RWPE2 (cell line): ENCODE measurements at regions not wholly inside any gene's neighbourhood (a gene's known extent, or its start where the extent isn't known, plus 50 kb on each side); places are given as distances from the start of the nearest gene placed in this dataset.
A peak's percentile ranks its signal among the peaks of the same experiment; 100 is the strongest.

Source experiments
- ATAC-seq: fragments of 200-7000 bp; cut with Tn5 transposase; 3 replicates; pipeline ENCODE4 v1.9.1; 2021; ENCODE audit warnings: low read depth
- DNase-seq: peaks from one replicate; pipeline ENCODE4 v3.0.0-alpha.2; 2020; ENCODE audit warnings: low spot score
- H3K27ac ChIP-seq: fragments of 450-650 bp; 2 replicates; pipeline ENCODE4 v1.5.1; 2017; ENCODE audit warnings: mild to moderate bottlenecking; ENCODE audit not compliant: poor library complexity, severe bottlenecking
- H3K27me3 ChIP-seq: fragments of 250-450 bp; sonication (Bioruptor Pico); 2 replicates; pipeline ENCODE4 v1.5.1; 2021; ENCODE audit warnings: mild to moderate bottlenecking, moderate library complexity; ENCODE audit not compliant: insufficient read depth, poor library complexity, severe bottlenecking
- H3K36me3 ChIP-seq: fragments of 250-450 bp; sonication (Bioruptor Pico); 2 replicates; pipeline ENCODE4 v1.5.1; 2020; ENCODE audit warnings: low read depth, mild to moderate bottlenecking, moderate library complexity
- H3K4me1 ChIP-seq: fragments of 250-450 bp; sonication (Bioruptor Pico); 2 replicates; pipeline ENCODE4 v1.5.1; 2021; ENCODE audit warnings: mild to moderate bottlenecking, moderate library complexity; ENCODE audit not compliant: insufficient read depth, poor library complexity, severe bottlenecking
- H3K4me3 ChIP-seq: fragments of 250-450 bp; sonication (Bioruptor Pico); 2 replicates; pipeline ENCODE4 v1.5.1; 2021; ENCODE audit warnings: mild to moderate bottlenecking, moderate library complexity; ENCODE audit not compliant: severe bottlenecking
- H3K9me3 ChIP-seq: fragments of 250-450 bp; sonication (Bioruptor Pico); 2 replicates; pipeline ENCODE4 v1.5.1; 2021; ENCODE audit warnings: mild to moderate bottlenecking, moderate library complexity; ENCODE audit not compliant: severe bottlenecking
- TF ChIP-seq, protein P1 (sequence below): fragments of 450-650 bp; IDR thresholded peaks from one replicate; pipeline ENCODE4 v1.5.1; 2017; ENCODE audit warnings: mild to moderate bottlenecking, moderate library complexity; ENCODE audit not compliant: poor library complexity, severe bottlenecking

DNA sequence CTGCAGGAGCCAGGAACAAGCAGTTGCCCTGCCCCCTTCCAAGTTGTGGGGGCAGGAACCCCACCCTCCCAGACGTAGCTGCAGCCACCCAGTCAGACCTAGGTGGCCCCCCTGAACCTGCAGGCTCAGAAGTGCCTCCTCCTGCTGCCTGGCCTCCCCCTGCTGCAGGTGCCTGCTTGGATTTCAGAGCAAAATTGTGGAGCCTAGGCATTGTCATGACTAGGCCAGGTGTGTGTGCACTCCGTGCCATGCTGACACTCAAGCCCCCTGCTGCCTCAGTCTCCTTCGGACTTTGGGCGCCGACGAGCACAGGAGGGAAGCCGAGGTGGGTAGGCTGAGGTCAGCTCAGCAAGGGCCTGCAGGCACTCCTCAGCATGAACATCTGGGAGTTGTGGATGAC is 733.9 kb upstream of the ZWINT start:
- TF ChIP-seq, protein P1, sequence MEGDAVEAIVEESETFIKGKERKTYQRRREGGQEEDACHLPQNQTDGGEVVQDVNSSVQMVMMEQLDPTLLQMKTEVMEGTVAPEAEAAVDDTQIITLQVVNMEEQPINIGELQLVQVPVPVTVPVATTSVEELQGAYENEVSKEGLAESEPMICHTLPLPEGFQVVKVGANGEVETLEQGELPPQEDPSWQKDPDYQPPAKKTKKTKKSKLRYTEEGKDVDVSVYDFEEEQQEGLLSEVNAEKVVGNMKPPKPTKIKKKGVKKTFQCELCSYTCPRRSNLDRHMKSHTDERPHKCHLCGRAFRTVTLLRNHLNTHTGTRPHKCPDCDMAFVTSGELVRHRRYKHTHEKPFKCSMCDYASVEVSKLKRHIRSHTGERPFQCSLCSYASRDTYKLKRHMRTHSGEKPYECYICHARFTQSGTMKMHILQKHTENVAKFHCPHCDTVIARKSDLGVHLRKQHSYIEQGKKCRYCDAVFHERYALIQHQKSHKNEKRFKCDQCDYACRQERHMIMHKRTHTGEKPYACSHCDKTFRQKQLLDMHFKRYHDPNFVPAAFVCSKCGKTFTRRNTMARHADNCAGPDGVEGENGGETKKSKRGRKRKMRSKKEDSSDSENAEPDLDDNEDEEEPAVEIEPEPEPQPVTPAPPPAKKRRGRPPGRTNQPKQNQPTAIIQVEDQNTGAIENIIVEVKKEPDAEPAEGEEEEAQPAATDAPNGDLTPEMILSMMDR, result no peak

DNA sequence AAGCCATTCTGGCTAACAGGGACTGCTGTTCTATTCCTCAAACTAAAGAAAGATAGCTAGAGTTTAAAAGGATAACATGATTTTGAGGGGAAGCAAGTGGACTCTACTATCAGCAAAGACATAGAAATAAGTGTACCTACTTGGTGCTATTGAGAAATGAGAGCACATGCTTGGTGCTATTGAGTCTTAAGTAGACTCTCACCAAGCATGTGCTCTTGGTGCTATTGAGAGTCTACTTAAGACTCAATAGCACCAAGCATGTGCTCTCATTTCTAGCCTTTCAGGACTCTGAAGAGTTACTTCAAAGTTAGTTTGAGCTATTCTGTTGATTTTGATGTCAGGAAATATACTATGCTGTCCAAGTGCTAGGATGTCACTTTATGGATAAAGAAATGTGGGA is 733.0 kb upstream of the ZWINT start:
- DNase-seq (no peak), ATAC-seq (no peak)
- H3K36me3 ChIP-seq, result no peaks in the 10 kb centered on the region
- no peak overlapping the region for H3K4me3 ChIP-seq
- peaks cover 8% of the 10 kb centered on the region for H3K27me3 ChIP-seq
- TF ChIP-seq, protein P1, result no peak
- no peak overlapping the region for H3K27ac ChIP-seq
- H3K9me3 ChIP-seq, result no peaks in the 10 kb centered on the region
- no peaks in the 10 kb centered on the region for H3K4me1 ChIP-seq

More for the DNA sequence above, 733.9 kb upstream of the ZWINT start:
- Histone ChIP-seq H3K4me3 (no peak overlapping the region), H3K4me1 (no peaks in the 10 kb centered on the region), H3K36me3 (no peaks in the 10 kb centered on the region), H3K27me3 (peaks cover 12% of the 10 kb centered on the region), H3K27ac (no peak overlapping the region), H3K9me3 (no peaks in the 10 kb centered on the region)
- DNase-seq (peak; percentile 26), ATAC-seq (no peak)

DNA sequence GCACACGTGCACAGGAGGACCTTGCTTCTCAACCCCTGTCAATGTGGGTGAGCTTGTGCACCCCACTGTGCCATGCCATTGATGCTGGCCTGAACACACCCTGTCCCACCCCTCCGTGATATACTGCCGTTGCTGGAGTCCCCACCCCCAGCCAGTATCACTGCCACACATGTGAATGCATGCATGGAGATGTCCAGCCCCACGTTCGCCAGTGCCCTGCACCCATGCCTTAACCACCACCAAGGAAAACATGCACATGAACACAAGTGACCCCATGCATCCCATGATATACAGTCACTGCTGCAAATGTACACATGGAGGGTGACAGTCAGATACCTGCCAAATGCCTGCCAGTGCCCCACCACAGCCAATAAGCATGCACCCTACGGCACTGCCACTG is 692.5 kb upstream of the ZWINT start:
- no peaks in the 10 kb centered on the region for H3K9me3 ChIP-seq
- H3K27me3 ChIP-seq, result no peaks in the 10 kb centered on the region
- H3K27ac ChIP-seq, result no peak overlapping the region
- TF ChIP-seq, protein P1, result no peak
- no peak overlapping the region for H3K4me3 ChIP-seq
- no peak for ATAC-seq
- H3K36me3 ChIP-seq, result no peaks in the 10 kb centered on the region
- peak; percentile 34 for DNase-seq
- H3K4me1 ChIP-seq, result no peaks in the 10 kb centered on the region

DNA sequence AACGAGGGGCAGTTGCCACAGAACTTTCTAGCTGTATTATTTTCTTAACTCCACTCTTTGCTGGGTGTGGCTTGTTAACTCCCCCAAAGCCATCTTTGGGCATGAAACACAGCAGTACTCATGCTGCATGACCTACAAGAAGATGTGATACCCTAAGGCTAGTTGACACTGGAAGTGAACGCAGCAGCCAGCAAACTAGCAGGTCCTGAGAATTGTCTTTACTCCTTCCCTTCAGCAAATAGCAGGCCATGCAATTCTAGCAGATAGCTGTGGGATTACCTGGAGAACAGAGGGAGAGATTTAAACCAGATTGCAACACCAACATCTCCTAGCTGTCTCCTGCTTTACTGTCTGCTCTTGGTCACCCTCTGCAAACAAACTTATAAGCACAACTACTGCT is 688.0 kb upstream of the ZWINT start:
- TF ChIP-seq, protein P1, result no peak
- no peak for DNase-seq
- no peak overlapping the region for H3K4me3 ChIP-seq
- no peaks in the 10 kb centered on the region for H3K9me3 ChIP-seq
- H3K27ac ChIP-seq, result no peak overlapping the region
- no peaks in the 10 kb centered on the region for H3K36me3 ChIP-seq
- H3K4me1 ChIP-seq, result no peaks in the 10 kb centered on the region
- no peak for ATAC-seq
- H3K27me3 ChIP-seq, result no peaks in the 10 kb centered on the region

DNA sequence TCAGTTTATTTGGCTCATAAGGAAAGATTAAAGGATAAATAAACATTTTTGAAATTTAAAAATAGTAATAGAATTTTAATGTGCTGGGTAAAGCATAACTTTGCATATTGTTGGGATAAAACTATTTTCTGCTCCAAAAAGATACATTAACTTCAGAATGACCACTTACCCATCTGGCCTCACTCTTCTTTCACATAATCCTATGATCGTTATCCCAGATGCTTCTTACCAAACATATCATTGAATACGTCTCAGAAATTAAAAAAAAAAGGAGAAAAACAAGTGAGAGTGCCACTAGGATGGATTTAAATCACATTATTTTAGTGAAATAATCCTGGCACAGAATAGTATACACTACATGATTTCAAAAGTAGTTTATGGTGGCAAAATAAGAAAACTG is 677.5 kb upstream of the ZWINT start:
- Histone ChIP-seq H3K27me3 (no peaks in the 10 kb centered on the region), H3K9me3 (no peaks in the 10 kb centered on the region), H3K27ac (no peak overlapping the region), H3K36me3 (no peaks in the 10 kb centered on the region), H3K4me3 (no peak overlapping the region), H3K4me1 (no peaks in the 10 kb centered on the region)
- TF ChIP-seq, protein P1, result no peak
- ATAC-seq, result no peak
- no peak for DNase-seq
